IMR-90 (cell line): ENCODE measurements at regions not wholly inside any gene's neighbourhood (a gene's known extent, or its start where the extent isn't known, plus 50 kb on each side); places are given as distances from the start of the nearest gene placed in this dataset.

Experiments
- ATAC-seq: fragments of 200-7000 bp; cut with Tn5 transposase; 2 replicates; pipeline ENCODE4 v1.9.1; 2020; ENCODE audit warnings: low read depth, mild to moderate bottlenecking, moderate library complexity
- BruUV-seq: library from RNA; stranded (reverse); fragments of 400-500 nt; replicated peaks from 2 replicates; lab custom pipeline; 2021; lab: Mats Ljungman, UMichigan
- CTCF ChIA-PET: fragments of 300-600 bp; formaldehyde crosslinking; extraction: SDS; loops from one replicate; lab custom pipeline; 2021; ENCODE audit warnings: antibody characterized with exemption; lab: Yijun Ruan, JAX
- POLR2A ChIA-PET: fragments of 300-600 bp; sonication (Branson Sonifier 250); formaldehyde crosslinking; loops from one replicate; lab custom pipeline; 2022; ENCODE audit warnings: antibody characterized with exemption; ENCODE audit not compliant: unreplicated experiment; lab: Charles Lee
- DNase-seq: peaks from one replicate; pipeline ENCODE4 v3.0.0; 2013
- H2AFZ ChIP-seq: replicated peaks from 2 replicates; pipeline ENCODE3; 2013; ENCODE audit warnings: low read length, mild to moderate bottlenecking; ENCODE audit not compliant: poor library complexity
- H2AK5ac ChIP-seq: 2 replicates; pipeline ENCODE4 v1.6.1; 2013; ENCODE audit warnings: low read depth, low read length, inconsistent platforms
- H2AK9ac ChIP-seq: replicated peaks from 2 replicates; pipeline ENCODE3; 2013; ENCODE audit warnings: mild to moderate bottlenecking, low read depth, low read length, moderate library complexity; ENCODE audit not compliant: poor library complexity
- H2BK120ac ChIP-seq: 2 replicates; pipeline ENCODE4 v1.6.1; 2013; ENCODE audit warnings: low read depth, low read length, inconsistent platforms
- H2BK15ac ChIP-seq: 3 replicates; pipeline ENCODE4 v1.6.1; 2013; ENCODE audit warnings: low read depth, low read length, inconsistent platforms
- H2BK20ac ChIP-seq: 2 replicates; pipeline ENCODE4 v1.6.1; 2013; ENCODE audit warnings: low read depth, mild to moderate bottlenecking, inconsistent platforms, low read length, moderate library complexity
- H2BK5ac ChIP-seq: 2 replicates; pipeline ENCODE4 v1.6.1; 2013; ENCODE audit warnings: mild to moderate bottlenecking, low read depth, low read length, inconsistent platforms; ENCODE audit not compliant: poor library complexity, severe bottlenecking
- H3K14ac ChIP-seq: replicated peaks from 2 replicates; pipeline ENCODE4 v1.6.1; 2013; ENCODE audit warnings: low read depth, low read length, inconsistent platforms
- H3K18ac ChIP-seq: 2 replicates; pipeline ENCODE4 v1.6.1; 2013; ENCODE audit warnings: low read depth, low read length, control low read depth
- H3K23ac ChIP-seq: 2 replicates; pipeline ENCODE4 v1.6.1; 2013; ENCODE audit warnings: low read depth, low read length, inconsistent platforms
- H3K27ac ChIP-seq: 2 replicates; pipeline ENCODE4 v1.5.1; 2013; ENCODE audit warnings: mild to moderate bottlenecking, control low read depth, low read length; ENCODE audit not compliant: insufficient read depth
- H3K27me3 ChIP-seq: 2 replicates; pipeline ENCODE4 v1.6.1; 2013; ENCODE audit warnings: low read length; ENCODE audit not compliant: control insufficient read depth, insufficient read depth
- H3K36me3 ChIP-seq: 2 replicates; pipeline ENCODE4 v1.6.1; 2013; ENCODE audit warnings: low read length, mixed read lengths; ENCODE audit not compliant: control insufficient read depth, insufficient read depth
- H3K4ac ChIP-seq: 2 replicates; pipeline ENCODE4 v1.6.1; 2013; ENCODE audit warnings: low read depth, low read length, inconsistent platforms
- H3K4me1 ChIP-seq: 2 replicates; pipeline ENCODE4 v1.6.1; 2013; ENCODE audit warnings: low read length, mixed read lengths; ENCODE audit not compliant: control insufficient read depth, insufficient read depth
- H3K4me2 ChIP-seq: 2 replicates; pipeline ENCODE4 v1.6.1; 2013; ENCODE audit warnings: low read depth, mild to moderate bottlenecking, control low read depth, low read length, moderate library complexity
- H3K4me3 ChIP-seq: 2 replicates; pipeline ENCODE4 v1.5.1; 2013; ENCODE audit warnings: low read depth, mild to moderate bottlenecking, control low read depth, low read length, moderate library complexity; ENCODE audit not compliant: insufficient read depth
- H3K56ac ChIP-seq: 2 replicates; pipeline ENCODE4 v1.6.1; 2013; ENCODE audit warnings: low read length, inconsistent platforms; ENCODE audit not compliant: insufficient read depth; ENCODE audit errors: extremely low read depth
- H3K79me1 ChIP-seq, 2 experiments: 2 replicates each; pipeline ENCODE4 v1.6.1; 2013; ENCODE audit warnings: low read length in 2 of 2, inconsistent platforms in 1 of 2, low read depth in 1 of 2
- H3K9ac ChIP-seq: 2 replicates; pipeline ENCODE4 v1.6.1; 2013; ENCODE audit warnings: low read depth, low read length, control low read depth
- H3K9me1 ChIP-seq: 2 replicates; pipeline ENCODE4 v1.6.1; 2013; ENCODE audit warnings: low read length, inconsistent platforms; ENCODE audit not compliant: insufficient read depth
- H3K9me3 ChIP-seq: 2 replicates; pipeline ENCODE4 v1.6.1; 2013; ENCODE audit warnings: low read length; ENCODE audit not compliant: control insufficient read depth, insufficient read depth
- H4K20me1 ChIP-seq: 2 replicates; pipeline ENCODE4 v1.6.1; 2013; ENCODE audit warnings: low read length, inconsistent platforms; ENCODE audit not compliant: insufficient read depth
- H4K5ac ChIP-seq: 2 replicates; pipeline ENCODE4 v1.6.1; 2013; ENCODE audit warnings: mild to moderate bottlenecking, low read depth, low read length, control low read depth
- H4K8ac ChIP-seq, 2 experiments: 2 replicates each; pipeline ENCODE4 v1.6.1; 2013; ENCODE audit warnings: low read depth in 2 of 2, low read length in 2 of 2, control low read depth in 1 of 2, inconsistent platforms in 1 of 2
- H4K91ac ChIP-seq: 2 replicates; pipeline ENCODE4 v1.6.1; 2013; ENCODE audit warnings: low read depth, low read length, inconsistent platforms; ENCODE audit not compliant: insufficient read depth
- MAZ ChIP-seq: IDR thresholded peaks from 2 replicates; pipeline ENCODE4 v1.6.1; 2012; ENCODE audit warnings: low read depth, mild to moderate bottlenecking, low read length, improper control_type of control experiment, moderate library complexity, borderline replicate concordance
- NFE2L2 ChIP-seq: fragments of 150-350 bp; IDR thresholded peaks from 2 replicates; pipeline ENCODE4 v1.6.1; 2016; ENCODE audit warnings: low read depth, mild to moderate bottlenecking, low read length
- RCOR1 ChIP-seq: IDR thresholded peaks from 2 replicates; pipeline ENCODE4 v1.6.1; 2012; ENCODE audit warnings: mild to moderate bottlenecking, low read length, improper control_type of control experiment; ENCODE audit not compliant: insufficient replicate concordance
- RFX5 ChIP-seq: IDR thresholded peaks from 2 replicates; pipeline ENCODE4 v1.8.0; 2012; ENCODE audit warnings: low read depth, mild to moderate bottlenecking, low read length, moderate library complexity
- SMC3 ChIP-seq: fragments of 150-350 bp; IDR thresholded peaks from 2 replicates; pipeline ENCODE4 v1.6.1; 2016; ENCODE audit warnings: low read depth, mild to moderate bottlenecking, antibody characterized with exemption, low read length, moderate library complexity
- WGBS, 2 experiments: methylation state at CpG; one replicate each; pipeline versions ENCODE4 v1.1.5 to v1.1.7; 2013; ENCODE audit warnings: missing lambda C conversion rate in 2 of 2; ENCODE audit not compliant: insufficient read length in 1 of 2; ENCODE audit errors: extremely low coverage in 2 of 2; 5-methylcytosine and 5-hydroxymethylcytosine counted together
- dilution Hi-C: fragments of 300-500 bp; cut with HindIII; formaldehyde crosslinking; loops from one replicate; pipeline ENCODE4 v1.14.3; 2018; ENCODE audit warnings: low sequenced_read_pairs; ENCODE audit not compliant: unreplicated experiment
- in situ Hi-C: fragments of 300-500 bp; cut with MboI; formaldehyde crosslinking; loops from 3 replicates; pipeline ENCODE4 v1.14.3; 2019; ENCODE audit warnings: low sequenced_read_pairs, inconsistent platforms, mixed read lengths
- intact Hi-C: fragments of 100-400 bp; cut with micrococcal nuclease; formaldehyde crosslinking; loops from 2 replicates; pipeline ENCODE4 v1.10.0; 2022
- TF ChIP-seq, protein P1 (sequence below): fragments of 150-350 bp; IDR thresholded peaks from 2 replicates; pipeline ENCODE4 v1.6.1; 2017; ENCODE audit warnings: mild to moderate bottlenecking, antibody characterized with exemption, low read length, low read depth

DNA sequence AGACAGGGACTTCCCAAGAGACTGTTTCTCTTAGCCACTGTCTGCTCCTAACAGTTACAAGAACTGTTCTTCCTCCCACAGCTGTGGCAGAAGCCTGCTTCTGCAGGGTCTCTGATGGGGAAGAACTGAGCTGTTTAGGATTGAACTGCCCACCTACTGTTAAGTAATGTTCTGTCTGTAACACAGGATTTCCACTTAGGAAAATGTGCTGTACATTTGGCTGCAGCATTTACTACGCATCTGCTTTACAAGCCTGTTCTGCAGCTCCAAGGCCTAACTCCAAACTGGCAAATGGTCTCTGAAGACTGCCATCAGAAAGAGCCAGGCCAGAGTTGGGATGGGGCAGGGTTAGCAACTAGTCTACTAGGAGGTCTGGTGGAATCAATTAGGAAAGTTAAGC, 87.8 kb upstream of the UPP2 start:
- no peaks in the 10 kb centered on the region for H3K4me1 ChIP-seq
- in situ Hi-C loops = loop anchor here (25.0 kb wide), 1 partner anchor 377 kb away; the partner anchor contains the start of gene ACVR1C
- H4K8ac ChIP-seq = no peak overlapping the region
- H3K9ac ChIP-seq = no peak overlapping the region
- ATAC-seq (no peak; the same call in 1 of the 2 replicates), DNase-seq (no peak)
- no peak overlapping the region for H2AK9ac ChIP-seq
- H4K5ac ChIP-seq = no peak overlapping the region
- H2BK20ac ChIP-seq = no peak overlapping the region
- H3K23ac ChIP-seq = no peak overlapping the region
- no peak overlapping the region for H2BK15ac ChIP-seq
- no peak overlapping the region for H3K18ac ChIP-seq
- no peak overlapping the region for H3K4ac ChIP-seq
- H3K4me2 ChIP-seq = no peak overlapping the region
- ChIA-PET POLR2A (no interaction called here), CTCF (interaction anchor here (1.5 kb wide), 1 partner anchor 11 kb away, joined by 5 read pairs; no protein-coding TSS in a partner anchor)
- H3K27ac ChIP-seq = no peak overlapping the region
- H3K14ac ChIP-seq = no peak overlapping the region
- H2AK5ac ChIP-seq = no peak overlapping the region
- H2BK5ac ChIP-seq = no peak overlapping the region
- intact Hi-C loops = no loop called here
- no peaks in the 10 kb centered on the region for H3K9me1 ChIP-seq
- dilution Hi-C loops = no loop called here
- H2AFZ ChIP-seq = no peak overlapping the region
- peaks cover 2% of the 10 kb centered on the region; the same call in 1 of the 2 replicates for H3K27me3 ChIP-seq
- H4K91ac ChIP-seq = no peak overlapping the region
- WGBS, 2 experiments = no CpG with 5 or more reads among the region's 1 CpG
- no peak overlapping the region for H2BK120ac ChIP-seq
- no peak overlapping the region for H3K4me3 ChIP-seq
- H4K20me1 ChIP-seq = no peaks in the 10 kb centered on the region
- no peaks in the 10 kb centered on the region for H3K9me3 ChIP-seq
- H3K36me3 ChIP-seq = no peaks in the 10 kb centered on the region
- H3K56ac ChIP-seq = no peak overlapping the region
- TF ChIP-seq RFX5 = no peak
- no peak for TF ChIP-seq NFE2L2
- TF ChIP-seq, protein P1, sequence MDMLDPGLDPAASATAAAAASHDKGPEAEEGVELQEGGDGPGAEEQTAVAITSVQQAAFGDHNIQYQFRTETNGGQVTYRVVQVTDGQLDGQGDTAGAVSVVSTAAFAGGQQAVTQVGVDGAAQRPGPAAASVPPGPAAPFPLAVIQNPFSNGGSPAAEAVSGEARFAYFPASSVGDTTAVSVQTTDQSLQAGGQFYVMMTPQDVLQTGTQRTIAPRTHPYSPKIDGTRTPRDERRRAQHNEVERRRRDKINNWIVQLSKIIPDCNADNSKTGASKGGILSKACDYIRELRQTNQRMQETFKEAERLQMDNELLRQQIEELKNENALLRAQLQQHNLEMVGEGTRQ = no peak
- no peak for TF ChIP-seq RCOR1
- no peak for TF ChIP-seq MAZ
- TF ChIP-seq SMC3 = no peak
- no TSS peak for BruUV-seq
- H3K79me1 ChIP-seq = no peaks in the 10 kb centered on the region
